Hematopoietic multipotent progenitor cell treated with erythropoietin and hydrocortisone succinate and interleukin-3 and kit ligand, for 8 days (in vitro differentiated cells): ENCODE measurements at regions not wholly inside any gene's neighbourhood (a gene's known extent, or its start where the extent isn't known, plus 50 kb on each side); places are given as distances from the start of the nearest gene placed in this dataset.

Experiments used
- DNase-seq: peaks from one replicate; pipeline ENCODE4 v3.0.0-alpha.2; 2015

DNA sequence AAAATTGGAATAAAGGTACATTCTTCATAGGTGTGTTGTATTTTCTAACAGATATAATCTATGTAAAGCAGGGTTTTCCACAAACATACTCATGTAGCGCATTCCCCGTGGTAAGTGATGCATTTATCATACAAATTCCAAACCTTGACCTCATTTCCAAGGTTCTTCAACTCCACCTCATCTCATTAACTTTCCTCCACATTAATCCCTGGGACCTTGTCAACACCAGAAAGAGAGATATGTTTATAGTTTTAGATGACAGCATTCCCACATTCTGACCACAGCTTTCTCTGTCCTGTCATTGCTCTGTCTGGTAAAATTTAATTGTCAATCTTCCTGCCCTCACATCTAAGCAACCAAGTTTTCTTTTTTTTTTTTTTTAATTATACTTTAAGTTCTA, 415.1 kb downstream of the TMEM161B start:
- no peak for DNase-seq

DNA sequence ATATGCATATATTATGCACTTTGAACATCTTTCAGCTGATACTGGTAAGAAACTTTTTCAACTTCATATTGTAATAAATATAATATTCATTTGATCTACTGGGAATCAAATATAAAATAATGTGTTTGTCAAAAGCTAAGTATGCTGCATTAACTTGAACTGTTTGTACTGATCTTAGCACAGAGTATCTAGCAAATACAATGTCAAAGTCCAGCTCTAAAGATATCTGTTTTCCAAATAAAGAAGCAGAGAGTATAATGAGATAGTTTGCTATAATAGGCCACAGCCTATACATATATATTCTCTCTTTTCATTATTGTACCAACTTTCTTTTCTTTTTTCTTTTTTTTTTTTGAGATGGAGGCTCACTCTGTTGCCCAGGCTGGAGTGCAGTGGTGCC, 417.0 kb downstream of the TMEM161B start:
- no peak for DNase-seq

DNA sequence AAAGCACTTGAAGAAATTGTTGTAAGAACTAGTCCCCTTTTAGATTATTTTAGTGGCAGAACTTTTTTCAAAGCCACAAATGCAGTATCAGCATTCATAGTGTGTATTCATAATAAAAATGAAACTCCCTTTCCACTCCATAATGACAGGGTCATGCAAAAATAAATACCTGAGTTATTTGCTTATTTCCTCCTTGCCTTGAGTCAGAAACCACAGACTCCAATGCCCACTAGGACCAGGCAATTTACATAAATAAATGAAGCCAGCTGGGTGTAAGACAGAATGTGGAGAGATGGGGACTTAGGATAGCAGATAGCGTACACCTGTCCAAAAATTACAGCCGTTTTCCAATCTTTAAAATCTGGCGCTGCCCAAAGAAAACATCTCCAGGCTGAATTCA, 417.8 kb downstream of the TMEM161B start:
- DNase-seq, result no peak

DNA sequence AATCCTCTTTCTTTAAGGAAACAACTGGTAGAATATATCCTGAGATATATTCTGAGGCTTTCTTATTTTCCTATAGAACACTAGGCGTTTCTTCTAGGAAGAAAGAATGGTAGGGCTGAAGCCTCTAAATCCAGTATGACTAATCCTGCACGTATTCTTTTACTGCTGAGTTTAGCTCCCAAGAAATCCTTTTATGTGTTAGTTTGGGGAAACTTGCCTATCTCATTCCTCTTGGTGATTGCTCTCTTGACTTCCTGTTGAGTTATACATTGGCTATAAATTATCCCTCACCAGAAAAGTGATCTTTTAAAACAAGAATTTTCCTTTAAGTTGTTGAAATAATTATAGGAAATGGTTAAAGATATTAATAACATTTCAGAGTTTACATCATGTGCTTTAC, 422.9 kb downstream of the TMEM161B start:
- DNase-seq, result no peak

DNA sequence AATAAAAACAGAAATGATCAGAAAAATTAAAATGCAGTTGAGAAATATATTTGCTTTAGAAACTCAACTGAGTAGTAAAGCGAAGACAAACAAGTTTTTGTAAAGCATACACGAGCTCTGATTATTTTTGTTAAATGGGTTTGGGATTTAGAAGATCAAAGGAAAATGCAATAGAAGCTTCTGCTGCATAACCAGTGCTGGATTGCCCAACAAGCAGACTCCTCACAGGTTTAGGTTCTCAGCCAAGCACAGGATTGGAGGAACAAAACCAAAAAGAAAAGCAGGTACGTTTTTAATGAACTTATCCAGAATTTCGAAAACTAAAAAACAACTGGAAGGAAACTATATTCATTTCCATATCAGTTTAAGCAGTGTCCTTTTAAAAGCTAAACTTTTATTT, 423.8 kb downstream of the TMEM161B start:
- DNase-seq, result no peak

DNA sequence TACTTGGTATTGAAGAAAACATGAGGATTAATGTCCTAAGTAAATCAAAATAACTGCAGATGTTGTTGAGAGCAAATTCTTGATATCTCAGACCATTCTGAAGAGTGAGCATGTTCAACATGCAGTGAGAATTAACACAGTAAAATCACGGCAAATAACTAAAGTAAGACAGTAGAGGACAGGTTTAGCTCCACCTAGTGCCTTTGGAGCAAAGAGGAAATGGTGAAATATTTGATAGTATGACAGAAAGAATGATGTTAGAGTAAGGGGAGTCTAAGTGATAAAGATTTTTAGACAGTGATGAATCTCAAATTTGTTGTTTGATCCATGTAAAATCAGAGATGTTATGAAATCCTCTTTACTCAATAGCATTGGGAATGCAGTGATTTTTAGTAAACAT, 424.2 kb downstream of the TMEM161B start:
- DNase-seq, result no peak

DNA sequence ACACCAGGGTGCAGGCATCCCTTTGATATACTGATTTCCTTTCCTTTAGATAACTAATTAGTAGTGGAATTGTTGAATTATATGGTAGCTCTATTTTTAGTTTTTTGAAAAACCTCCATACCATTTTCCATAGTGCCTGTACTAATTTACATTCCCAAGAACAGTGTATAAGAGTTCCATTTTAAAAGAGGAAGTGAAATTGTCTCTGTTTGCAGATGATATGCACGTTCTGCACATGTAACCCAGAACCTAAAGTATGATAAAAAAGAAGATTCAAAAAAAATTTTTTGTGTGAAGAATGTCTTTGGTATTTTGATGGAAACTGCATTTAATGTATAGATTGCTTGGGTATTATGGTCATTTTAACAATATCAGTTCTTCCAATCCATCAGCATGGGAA, 424.0 kb upstream of the CCNH start:
- no peak for DNase-seq

DNA sequence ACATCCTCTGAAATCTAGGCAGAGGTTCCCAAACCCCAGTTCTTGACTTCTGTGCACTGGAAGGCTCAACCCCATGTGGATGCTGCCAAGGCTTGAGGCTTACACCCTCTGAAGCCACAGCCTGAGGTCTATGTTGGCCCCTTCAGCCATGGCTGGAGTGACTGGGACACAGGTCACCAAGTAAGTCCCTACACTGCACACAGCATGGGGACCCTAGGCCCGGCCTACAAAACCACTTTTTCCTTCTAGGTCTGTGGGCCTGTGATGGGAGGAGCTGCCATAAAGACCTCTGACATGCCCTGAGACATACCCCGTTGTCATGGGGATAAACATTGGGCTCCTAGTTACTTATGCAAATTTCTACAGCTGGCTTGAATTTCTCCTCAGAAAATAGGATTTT, 418.8 kb upstream of the CCNH start:
- DNase-seq, result no peak

DNA sequence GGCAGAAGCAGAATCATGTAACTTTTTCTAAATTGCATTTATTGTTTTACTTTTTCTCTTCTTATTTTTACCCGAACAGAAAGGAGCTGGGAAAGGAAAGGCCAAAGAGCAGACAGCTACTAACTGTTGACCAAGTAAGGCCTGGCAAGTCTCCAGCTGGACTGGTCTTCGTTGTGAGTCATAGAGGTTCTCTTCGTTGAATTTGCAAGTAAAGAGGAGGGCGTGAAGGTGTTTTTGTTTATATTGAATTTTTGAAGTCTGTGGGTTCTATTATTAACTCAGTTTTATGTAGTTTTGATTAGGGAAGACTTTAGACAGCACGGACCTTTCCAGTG, 416.5 kb upstream of the CCNH start:
- DNase-seq, result no peak

DNA sequence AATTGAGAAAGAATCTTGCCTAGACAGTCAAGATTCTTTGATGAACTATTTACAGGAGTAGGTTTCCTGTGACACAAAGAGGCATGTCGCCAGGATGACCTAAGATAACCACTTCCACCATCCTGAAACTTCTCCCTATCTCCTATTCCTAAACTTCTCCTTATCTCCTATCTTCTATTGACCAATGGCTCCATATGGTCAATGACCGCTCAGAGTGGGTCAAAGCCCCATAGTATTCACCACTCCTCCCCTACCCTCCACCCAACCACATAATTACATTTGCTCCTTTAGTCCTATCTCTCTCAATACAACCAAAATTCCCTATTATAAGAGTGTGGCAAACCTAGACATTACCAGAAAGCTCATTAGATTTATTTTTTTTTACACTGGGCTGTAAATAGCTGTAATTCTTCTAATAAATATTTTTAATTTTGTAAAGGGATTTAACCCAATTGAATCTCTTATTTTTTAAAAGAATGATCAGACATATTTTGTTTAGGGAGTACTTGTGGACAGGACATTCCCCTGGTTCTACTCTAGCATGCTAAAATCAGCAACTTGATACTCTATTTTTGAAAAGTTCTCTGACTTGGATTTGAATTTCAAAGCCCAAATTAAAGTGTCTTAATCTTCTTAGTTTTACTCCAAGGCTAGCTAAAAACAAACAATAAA, 416.0 kb upstream of the CCNH start:
- DNase-seq, result no peak

DNA sequence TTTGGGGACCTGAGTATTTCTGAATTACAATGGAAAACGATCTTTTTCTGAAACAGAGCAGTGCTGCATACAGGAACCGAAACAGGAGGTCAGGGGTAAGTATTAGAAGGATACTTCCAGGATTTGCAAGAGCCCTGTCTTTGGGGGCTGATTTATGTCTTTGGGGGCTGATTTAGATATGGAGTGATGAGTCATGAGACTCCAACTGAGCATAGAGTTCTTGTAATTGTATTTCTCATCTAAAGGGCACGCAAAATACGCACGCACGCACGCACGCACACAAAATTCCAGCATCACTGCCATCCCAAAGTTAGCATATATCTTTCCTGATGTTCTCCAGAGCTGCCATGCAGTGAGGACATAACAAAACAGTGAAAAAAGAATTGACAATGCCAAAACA, 414.8 kb upstream of the CCNH start:
- no peak for DNase-seq

DNA sequence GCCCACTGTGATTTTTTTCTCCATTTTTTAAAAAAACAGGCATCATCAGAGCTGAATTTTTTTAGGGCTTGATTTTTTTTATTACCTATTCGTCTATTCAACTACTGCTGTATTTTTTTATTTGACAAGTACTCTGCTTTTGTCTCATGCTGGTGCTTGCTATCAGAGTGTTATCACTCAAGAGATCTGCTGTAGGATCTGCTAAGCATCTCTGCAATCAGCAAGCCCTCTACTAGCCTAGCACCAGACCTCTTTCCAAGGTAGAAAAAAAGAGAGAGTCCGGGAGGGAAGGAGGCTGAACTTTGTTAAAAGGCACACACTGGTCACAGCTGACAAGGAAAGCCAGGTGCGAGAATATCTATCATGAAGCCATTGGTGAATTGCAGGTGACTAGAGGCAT, 413.8 kb upstream of the CCNH start:
- DNase-seq, result no peak

DNA sequence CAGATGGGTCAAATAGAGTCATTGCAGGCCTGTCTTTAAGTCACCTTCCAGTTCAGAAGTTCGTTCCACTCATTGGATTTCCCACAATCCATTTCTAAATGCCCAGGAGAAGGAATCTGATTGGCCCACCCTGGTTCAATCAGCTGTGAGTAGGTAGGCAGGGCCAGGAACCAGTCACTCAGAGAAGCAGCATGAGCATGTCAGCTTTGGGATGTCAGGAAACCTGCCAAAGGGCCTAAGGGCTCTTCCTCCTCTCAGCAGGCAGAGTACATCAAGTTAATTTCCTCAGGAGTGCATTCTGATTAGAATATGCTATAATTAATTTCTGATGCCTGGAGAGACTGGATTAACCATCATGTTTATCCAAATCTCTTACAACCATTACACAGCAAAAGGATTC, 412.9 kb upstream of the CCNH start:
- no peak for DNase-seq

DNA sequence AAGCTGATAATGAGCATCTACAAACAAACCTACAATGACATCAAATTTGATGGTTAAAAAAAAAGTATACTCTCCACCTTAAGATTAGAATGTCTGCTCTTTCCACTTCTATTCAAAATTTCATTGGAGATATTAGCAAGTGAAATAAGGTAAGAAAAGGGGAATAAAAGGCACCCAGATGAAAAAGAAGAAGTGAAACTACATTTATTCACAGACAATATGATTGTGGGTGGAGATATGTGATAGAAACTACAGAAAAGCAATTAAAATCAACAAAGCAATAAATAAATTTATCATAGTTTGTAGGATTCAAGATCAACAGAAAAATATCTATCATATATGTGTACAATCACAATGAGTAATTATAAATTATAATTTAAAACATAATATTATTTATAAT, 395.1 kb upstream of the CCNH start:
- DNase-seq, result no peak

DNA sequence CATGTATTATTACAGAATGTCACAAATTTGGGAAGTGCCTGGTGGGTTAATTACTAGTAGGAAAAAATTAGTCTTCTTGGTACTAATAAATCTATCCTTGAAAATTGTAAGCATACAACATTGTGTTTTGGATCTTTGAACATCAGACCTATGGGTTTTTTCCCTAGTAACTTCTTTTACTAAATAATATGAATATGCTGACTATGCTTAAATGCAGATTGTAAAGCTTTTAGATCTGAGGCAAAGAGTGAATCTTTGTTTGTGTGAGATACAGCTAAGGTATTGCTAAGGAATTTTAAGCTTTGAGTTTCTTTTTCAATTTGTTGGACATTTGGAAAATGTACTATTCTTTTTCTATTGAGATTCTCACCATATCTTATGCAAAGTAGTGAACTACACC, 390.6 kb upstream of the CCNH start:
- DNase-seq, result no peak

DNA sequence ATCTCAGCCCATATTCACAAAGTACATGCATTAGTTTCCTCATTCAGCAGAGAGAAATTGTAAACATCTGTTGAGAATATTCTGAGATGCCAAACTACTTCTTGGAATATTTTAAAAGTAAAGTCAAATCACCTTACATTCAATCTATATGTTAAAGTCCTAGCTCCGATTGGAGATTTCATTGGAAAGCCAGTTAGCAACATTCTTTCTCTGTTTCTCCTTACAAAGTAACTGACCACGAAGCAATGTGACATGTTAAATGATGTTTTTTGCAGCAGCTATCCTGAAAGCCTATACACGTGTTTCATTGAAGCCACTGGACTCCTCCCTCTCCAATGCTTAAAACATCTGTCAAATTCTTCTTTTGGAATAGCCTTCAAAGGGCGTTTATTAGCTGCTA, 379.1 kb upstream of the CCNH start:
- DNase-seq, result no peak

DNA sequence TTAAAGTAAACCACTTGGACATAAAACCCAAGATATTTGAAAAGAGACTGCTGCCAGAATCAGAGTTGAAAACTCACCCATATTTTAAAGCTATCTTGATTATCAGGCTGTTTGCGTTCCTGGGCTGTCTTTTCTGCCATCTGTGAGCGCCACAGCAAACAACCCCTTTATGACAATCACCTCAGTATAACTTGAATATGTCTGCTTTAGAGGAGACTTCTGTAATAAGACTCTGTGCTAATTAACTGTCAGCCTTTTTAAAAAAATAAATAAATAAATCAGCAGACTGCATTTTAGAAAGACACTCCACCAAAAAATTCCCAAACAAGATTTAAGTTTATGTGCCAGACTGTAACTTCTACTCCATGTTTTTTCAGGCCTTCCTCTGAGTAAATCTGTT, 375.7 kb upstream of the CCNH start:
- no peak for DNase-seq

DNA sequence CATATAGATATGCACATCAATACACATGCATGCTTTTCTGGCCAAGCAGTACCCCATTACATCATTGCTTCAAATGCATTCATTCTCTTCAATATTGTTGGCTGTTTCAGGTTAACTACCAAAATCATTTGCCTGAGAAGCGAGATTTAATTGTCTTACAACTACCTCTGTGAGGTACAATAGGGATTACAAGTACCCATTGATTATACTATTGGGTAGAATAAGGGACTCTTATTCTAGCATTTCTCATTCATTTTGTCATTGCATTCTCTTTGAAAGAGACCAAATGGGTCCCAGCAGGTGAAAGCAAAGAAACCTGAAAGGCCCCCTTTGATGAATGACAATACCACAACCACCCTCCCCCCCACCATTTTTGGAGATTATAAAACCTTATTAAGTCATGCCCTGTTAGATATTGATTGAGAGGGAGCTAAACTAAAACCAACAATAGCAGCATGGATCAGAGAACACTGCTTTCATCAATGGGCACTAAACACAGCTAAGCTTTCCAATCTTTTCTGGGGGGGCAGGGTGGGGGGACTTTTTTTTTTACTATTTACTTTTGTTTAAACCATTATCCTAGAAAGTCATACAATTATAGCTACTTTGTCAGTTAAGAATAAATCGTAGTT, 375.0 kb upstream of the CCNH start:
- no peak for DNase-seq

DNA sequence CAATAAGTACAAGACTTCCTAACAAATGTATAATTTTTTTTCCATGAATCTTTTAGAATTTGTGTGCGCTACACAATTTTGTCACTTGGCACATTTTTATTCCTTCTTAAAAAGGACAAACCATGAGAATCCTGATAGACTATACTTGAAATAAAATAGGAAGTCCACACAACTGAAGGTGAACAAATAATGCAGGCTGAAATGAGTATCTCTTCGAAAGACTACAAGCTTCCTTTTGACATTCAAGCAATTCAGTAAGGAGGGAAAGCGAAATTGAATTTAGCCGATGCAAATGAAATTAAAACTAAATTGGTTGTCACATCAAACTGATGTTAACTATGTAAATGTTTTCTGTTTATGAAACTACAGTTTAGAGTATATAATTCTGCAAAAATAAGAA, 374.4 kb upstream of the CCNH start:
- no peak for DNase-seq

DNA sequence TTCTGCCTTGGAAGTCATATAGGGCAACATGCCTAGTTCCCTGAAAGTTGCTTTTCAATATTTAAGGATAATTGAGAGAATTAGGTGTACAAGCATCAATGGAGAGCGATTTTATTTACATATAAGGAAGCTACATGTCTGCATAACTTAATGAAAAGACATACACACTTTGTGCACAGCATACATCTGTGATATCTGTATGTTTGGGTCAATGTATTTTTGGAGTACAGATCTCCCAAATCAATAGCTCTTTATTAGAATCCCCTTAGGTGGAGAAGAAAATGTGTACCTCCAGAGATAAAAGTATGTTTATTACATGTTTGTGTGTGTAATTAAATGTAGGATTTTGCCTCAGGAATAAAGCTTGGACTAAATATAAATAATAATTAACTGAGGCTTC, 373.7 kb upstream of the CCNH start:
- no peak for DNase-seq

DNA sequence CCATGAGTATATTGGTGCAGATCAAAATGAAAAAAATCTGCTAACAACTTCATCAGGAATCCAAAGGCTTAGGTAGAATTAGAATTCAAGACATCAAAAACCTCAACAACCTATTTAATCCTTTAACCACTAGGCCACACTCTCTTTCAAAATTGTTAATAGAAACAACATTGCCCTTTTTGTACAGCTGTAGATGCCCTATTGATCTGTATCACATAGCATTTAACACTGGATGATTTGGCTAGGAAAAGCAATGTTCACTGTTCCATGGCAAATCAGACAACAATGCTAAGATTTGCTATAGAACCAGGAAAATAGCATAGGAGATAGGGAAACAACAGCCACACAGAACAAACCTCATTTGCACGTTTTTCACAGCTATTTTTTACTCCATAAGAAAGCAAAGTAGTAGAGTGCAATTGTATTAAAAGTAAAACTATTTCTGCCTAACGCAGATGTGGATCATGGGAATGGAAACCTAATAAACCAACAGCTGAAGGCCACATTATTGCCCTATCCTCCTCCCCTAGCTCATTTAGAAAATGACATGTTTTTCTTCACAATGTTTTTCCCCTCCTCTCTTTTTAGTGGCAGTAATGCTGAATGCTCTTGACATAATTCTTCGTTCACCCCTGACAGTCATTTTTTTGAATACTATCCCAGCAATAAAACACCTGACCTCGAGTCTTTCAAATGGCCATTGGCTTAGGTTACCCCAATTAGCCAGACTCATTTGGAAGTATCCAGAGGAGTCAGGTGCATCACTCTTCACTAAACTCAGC, 373.0 kb upstream of the CCNH start:
- DNase-seq, result no peak

DNA sequence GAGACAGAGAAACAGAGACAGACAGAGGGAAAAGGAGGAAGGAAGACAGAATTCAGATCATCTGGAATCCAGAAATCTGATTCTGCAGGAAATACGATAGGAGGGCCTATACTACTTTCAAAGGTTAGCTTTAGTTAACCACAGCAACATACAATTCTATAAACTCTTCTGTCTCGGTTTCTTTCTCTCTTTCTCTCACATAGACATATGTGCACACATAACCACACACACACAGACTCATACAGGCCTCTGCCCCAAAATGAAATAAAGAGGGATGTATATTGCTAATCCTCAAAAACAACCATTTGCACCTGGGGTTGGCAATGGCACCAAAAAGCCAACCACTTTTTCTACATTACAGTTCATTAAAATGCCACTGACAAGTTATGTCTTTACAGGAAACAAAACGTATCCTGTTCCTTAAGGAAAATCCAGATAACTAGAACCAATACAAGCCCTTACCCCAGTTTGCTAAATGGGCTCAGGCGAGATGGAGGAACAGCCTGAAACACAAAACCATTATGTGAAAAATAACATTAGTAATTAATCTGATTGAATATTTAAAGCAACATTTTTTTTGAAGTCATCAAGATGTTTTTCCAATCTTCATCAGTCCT, 372.3 kb upstream of the CCNH start:
- no peak for DNase-seq

DNA sequence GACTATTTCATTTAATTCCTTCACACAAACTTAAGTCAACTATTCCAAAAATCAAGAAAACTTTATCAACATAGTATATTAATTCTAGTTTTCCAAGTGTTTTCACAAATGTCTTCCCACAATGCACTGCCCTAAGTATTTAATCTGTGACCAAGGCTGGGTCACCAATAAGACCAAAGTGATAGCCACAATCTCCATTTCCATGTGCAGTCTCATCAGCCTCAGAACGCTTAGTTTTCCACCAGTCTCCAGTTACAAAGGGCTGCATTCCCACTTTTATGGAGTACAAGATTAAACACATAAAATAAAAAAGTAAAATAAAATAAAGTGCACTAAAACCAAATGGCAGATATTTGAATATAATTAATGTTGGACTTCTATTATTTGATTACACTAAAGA, 371.6 kb upstream of the CCNH start:
- DNase-seq, result no peak

DNA sequence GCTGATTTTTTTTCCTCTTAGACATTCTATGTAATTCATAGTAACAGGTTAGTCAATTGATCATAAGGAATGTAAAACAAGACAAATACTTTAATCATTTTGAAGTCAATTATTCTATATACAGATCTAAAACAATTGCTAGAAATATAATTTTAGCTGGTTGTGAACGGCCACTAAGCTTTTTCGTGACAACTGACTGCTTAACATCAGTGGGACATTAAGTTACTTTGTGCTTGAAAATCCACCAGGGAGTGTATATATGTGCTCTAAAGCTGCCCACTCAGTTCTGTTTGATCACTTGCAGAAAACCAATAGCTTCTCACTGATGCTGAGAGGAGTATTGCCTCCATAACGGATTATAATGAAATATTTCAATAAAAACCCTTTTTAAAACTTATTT, 370.2 kb upstream of the CCNH start:
- DNase-seq, result no peak
